ENCODE measurements at regions not wholly inside any gene's neighbourhood (a gene's known extent, or its start where the extent isn't known, plus 50 kb on each side); places are given as distances from the start of the nearest gene placed in this dataset.
"Not testable (repeated sequence)": the region's sequence is repeated elsewhere in the genome, so short reads cannot be mapped to it uniquely, and the experiment has no call there.

DNA sequence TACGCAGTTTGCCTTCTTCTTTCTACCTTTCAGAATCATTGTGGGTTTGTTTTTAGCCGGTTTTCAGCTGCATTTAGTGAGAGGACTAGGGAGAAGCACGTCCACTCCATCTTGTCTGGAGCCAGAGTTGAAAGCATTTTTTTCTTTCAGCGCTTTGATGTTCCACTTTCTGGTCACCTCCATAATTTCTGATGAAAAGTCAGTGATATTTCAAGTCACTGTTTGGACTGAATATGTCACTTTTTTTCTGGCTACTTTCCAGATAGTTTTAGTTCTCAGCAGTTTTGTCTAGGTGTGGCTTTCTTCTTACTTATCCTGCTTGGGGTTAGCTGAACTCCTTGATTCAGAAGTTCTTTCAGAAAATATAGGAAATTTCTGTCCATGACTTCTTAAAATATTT lies 123.9 kb upstream of the IER5L start:
- no peak for DNase-seq

DNA sequence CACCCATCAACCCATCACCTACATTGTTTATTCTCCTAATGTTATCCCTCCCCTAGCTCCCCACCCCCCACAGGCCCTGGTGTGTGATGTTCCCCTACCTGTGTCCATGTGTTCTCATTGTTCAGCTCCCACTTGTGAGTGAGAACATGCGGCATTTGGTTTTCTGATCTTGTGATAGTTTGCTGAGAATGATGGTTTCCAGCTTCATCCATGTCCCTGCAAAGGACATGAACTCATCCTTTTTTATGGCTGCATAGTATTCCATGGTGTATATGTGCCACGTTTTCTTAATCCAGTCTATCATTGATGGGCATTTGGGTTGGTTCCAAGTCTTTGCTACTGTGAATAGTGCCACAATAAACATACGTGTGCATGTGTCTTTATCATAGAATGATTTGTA lies 118.1 kb upstream of the IER5L start:
- not testable (repeated sequence) for DNase-seq

DNA sequence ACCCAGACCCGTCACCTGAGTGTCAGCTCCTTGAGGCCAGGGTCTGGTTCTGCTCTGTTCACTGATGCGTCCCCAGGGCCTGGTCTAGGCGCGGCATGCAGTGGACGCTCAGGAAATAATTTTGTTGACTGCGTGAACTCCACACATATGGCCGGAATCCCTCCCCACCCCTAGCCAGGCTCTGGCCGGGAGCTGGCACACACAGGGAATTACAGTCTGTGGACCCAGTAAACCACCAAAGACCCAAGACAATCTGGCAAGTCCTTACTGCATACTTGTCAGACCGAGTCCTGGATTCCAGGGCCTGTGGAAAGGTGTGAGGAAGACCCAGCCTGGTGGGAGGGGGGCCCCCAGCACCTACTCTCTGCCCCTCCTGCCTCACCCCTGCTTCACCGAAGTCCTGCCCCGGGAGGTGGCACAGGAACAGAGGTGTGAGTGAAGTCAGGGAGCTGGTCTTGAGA lies 113.0 kb upstream of the IER5L start:
- DNase-seq, result no peak

GRCh38 chr9:129290606-129291005 lies 112.5 kb upstream of the IER5L start:
- no peak for DNase-seq

DNA sequence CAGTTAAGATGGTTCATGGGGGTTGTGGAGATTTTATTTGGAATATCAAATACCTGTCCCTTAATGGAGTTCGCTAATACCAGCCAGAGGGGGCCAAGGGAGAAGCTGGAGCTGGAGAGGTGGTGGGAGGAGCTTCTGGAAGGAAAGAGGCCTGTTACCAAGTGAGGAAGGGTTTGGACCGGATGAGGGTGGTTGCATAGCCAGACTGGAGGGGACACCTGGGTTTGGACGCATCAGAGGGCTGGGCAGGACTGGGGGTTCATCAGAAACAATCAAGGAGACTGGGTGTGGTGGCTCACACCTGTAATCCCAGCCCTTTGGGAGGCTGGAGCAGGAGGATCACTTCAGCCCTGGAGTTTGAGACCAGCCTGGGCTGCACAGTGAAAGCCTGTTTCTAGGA lies 111.8 kb upstream of the IER5L start:
- DNase-seq, result no peak

GRCh38 chr9:129289131-129289731 lies 111.2 kb upstream of the IER5L start:
- DNase-seq, result no peak

DNA sequence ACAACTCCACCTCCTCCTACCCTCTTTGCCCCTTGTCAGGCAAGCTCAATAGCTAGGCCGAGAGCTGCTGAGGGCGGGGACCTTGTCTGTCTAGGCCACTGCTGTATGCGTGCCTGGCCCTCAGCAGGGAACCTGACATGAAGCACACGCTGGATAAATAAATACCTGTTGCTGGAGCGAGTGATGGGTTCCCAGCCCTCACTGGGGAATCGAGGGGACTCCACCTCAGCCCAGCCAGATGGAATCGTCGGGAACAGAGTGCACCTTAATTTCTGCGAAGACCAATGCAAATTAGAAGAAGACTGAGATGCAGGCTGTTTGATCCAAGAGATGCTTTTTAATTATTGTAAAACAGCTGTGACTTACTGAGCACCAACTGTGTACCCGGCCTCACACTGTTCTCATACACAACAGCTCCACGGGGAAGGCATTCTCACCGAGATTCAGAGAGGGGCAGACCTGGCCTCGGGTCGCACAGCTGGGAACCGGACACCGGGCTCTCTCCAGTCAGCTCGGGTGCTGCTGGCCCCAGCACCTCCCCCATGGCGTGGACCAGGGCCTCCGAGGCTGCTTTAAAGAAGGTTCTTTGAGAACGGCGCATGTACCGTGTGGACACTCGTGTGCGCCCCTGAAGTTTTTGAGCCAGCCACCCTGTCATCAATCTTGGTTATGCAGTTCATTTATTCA lies 109.7 kb upstream of the IER5L start:
- no peak for DNase-seq

DNA sequence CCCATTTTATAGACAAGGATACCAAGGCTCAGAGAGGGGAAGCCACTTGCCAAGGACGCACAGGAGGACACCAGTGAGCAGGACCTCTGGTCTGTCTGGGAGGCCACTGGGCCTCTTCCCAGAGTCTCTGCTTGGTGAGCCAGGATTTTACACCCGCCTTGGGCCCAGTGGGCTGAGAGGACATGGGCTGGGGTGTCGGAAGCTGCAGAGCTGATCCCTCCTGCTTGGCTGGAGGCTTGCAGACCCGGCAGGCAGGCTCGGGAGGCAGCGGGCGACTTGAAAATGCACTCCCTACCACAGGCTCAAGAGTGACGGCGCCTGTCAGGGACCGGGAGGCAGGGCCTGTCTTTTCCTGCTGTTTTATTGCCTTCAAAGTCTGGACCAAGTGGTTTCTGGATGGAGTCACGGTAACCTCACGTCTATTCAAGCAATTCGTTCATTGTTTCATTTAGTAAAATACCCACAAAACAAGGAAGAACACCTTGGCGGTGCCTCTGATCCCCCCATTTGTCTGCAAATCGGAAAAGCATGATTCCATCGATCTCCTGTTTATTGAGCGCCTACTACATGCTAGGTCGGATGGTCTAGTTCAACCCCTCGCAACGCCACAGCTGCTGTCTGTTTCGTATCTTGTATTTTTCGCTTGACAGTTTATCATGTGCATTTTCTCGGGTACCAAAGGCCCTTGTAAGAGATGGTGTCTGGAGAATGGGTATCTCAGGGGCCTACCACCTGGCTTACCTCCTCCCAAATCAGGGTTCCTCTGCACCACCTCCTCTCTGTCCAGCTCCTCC lies 108.1 kb upstream of the IER5L start:
- DNase-seq, result no peak

- DNase-seq, result no peak
Measured at GRCh38 chr9:129285382-129285781, 107.3 kb upstream of the IER5L start.

- no peak for DNase-seq
Measured at GRCh38 chr9:129284607-129285291, 106.7 kb upstream of the IER5L start.

DNA sequence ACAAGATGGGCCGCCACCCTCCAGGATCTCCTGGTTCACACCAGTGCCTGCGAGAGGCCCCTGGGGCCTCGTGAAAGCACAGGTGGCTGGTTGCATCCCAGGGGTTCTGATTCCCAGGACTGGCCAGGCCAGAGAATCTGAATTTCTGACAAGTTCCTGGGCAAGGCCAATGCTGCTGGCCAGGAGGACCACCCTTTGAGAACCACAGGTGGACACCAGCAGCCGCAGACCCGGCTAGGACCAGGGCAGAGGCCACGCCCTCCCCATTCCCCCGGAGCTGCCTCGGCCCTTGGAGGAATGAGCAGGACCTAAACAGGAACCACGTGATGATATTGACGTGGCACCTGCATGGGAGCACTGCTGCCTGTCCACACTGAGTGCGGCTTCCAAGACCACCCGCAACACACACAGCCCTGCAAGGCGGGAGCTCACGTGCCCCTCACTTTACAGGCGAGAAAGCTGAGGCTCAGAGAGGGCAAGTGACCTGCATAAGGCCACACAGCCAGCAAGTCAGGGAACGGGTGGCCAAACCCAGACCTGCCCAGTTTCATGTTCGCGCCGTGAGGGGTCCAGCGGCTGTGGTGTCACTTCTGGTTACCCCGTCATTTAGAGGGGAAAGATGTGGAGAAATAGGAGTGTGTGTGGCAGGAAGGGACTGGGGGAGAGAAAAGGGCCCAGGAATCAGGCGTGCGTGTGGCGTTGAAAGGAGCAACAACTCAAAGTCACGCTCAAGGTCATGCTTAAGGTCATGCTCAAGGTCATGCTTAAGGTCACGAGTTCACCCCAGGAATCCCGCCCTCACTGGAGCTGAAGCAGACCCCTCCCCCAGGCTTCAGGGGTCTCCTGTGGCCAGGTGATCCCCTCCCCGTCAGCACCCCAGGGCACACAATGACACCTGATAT lies 105.9 kb upstream of the IER5L start:
- no peak for DNase-seq

DNA sequence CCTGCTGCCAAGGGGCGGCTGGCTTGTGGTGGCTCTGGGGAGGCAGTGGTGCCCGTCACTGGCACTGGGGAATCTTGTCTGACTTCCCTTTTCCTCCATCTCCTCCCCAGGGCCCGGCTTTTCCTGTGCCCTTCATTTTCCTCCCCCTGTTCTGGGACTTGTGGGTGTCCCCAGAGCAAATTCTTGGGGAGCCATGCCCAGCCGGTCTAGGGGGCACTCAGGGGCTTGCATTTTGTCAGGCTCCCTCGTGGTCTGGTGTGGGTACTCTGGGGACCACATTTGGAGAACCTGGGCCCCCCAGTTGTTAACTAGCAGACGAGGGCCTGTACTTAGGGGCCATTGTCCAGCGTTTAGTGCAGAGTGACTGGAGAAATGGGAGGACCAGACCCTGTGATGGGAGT lies 105.2 kb upstream of the IER5L start:
- no peak for DNase-seq

- no peak for DNase-seq
Measured at GRCh38 chr9:129282731-129283211, 104.7 kb upstream of the IER5L start.

GRCh38 chr9:129282272-129282671 lies 104.2 kb upstream of the IER5L start:
- DNase-seq, result no peak

DNA sequence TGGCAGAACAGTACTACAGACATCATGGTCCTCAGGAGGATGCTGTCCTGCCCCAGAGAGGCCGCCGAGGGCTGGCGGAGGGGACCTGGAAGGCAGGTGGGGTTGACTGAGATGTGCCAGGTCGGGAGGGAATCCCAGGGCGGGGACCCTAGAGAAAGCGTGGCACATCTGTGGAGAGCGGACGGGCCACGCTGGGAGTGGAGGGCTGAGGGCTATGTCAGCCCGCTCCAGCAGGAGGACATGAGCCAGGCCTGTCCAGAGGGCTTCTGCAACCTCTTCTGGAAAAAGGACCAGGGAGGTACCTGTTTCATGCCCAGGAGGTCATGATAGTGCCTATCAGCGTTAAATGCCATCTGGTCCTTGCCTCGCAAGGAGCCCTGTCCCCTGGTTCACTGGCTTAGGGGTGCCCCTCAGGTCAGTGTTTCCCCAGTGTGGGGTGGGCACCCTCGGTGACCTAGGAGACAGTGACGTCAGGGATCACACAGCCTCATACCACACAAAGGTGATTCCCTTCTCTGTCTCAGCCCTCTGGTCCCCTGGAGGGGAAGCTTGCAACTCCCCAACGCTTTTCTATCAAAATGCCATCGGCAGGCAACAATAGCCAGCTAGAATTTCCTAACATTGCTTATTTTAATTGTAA lies 103.6 kb upstream of the IER5L start:
- no peak for DNase-seq

- no peak for DNase-seq
Measured at GRCh38 chr9:129280623-129281271, 102.7 kb upstream of the IER5L start.

DNA sequence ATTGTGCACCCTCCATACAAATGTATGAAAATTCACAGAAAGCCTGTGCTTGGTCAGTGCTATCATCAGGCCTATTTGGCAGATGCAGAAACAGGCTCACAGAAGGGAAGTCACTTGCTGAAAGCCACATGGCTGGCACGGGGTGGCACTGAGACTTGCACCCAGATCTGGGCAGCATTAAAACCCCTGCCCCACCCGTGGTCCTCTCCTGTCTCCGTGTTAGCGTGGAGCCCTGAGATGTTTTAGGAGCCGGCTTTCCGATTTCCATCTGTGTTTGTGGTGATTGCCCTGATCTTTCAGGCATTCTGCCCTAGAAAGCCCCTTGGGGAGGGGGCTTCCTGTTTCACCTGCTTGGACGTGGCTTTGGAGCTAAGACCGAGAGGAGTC lies 102.2 kb upstream of the IER5L start:
- DNase-seq, result no peak

GRCh38 chr9:129278391-129279237 lies 100.6 kb upstream of the IER5L start:
- no peak for DNase-seq

GRCh38 chr9:129276486-129277230 lies 98.6 kb upstream of the IER5L start:
- no peak for DNase-seq

All from NK-92 treated with Interleukin-12 subunit alpha and Interleukin-12 subunit beta, amount 100 ng/mL, for 24 hours (cell line).